Left ventricle myocardium superior (tissue), 1 donor: ENCODE measurements at regions not wholly inside any gene's neighbourhood (a gene's known extent, or its start where the extent isn't known, plus 50 kb on each side); places are given as distances from the start of the nearest gene placed in this dataset.

Experiments used
- ATAC-seq: fragments of 200-7000 bp; cut with Tn5 transposase; one replicate; pipeline ENCODE4 v1.9.1; 2020; ENCODE audit warnings: mild to moderate bottlenecking, moderate library complexity
- DNase-seq: peaks from one replicate; pipeline ENCODE4 v3.0.0-alpha.2; 2020
- intact Hi-C: fragments of 100-400 bp; cut with micrococcal nuclease; formaldehyde crosslinking; loops from one replicate; pipeline ENCODE4 v1.11.0; 2022
- donor health status: DM: no; HTN: yes; CAD: no; lungs with severe emphysema.

GRCh38 chr18:77487951-77488740 lies 238.5 kb downstream of the GALR1 start:
- DNase-seq (no peak), ATAC-seq (no peak)
- intact Hi-C loops = no loop called here

DNA sequence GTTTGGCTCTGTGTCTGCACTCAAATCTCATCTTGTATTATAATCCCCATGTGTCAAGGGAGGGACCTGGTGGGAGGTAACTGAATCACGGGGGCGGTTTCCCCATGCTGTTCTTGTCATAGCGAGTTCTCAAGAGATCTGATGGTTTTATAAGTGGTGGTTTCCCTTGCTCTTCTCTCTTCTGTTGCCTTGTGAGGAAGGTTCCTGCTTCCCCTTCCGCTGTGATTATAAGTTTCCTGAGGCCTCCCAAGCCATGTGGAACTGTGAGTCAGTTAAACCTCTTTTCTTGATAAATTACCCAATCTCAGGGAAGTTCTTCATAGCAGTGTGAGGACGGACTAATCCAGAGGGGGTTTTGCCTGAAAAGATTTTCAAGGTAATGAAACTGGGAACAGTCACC lies 245.4 kb downstream of the GALR1 start:
- no peak for DNase-seq
- intact Hi-C loops = no loop called here
- ATAC-seq = no peak

GRCh38 chr18:77495982-77496690 lies 246.5 kb downstream of the GALR1 start:
- DNase-seq = no peak
- peak; percentile 31 for ATAC-seq
- intact Hi-C loops = no loop called here

GRCh38 chr18:77501266-77501665 lies 251.6 kb downstream of the GALR1 start:
- ATAC-seq = no peak
- no peak for DNase-seq
- intact Hi-C loops = no loop called here

- no peak for DNase-seq
- no peak for ATAC-seq
- intact Hi-C loops = no loop called here
These were observed 255.9 kb downstream of the GALR1 start for GRCh38 chr18:77505499-77505898.

DNA sequence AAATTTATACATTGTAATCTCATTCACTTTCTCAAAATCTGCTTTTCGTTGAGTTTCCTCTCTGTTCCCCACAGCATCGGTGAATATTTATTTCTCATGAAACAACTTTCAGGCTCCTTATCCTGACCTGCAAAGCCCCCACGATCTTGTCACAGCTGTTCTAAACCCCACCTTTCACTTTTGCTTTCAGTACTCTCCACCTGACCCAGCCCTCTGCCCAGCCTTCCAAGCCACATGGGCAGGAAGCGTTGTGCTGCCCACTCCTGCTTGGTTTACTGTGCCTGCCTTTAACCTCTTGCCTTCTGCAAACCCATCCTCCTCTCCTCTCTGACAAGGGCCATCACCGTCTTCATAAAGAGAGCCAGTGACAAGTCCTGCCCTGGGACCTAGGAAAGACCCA lies 262.5 kb downstream of the GALR1 start:
- intact Hi-C loops = no loop called here
- DNase-seq (no peak), ATAC-seq (no peak)

GRCh38 chr18:77517901-77518300 lies 268.3 kb downstream of the GALR1 start:
- ATAC-seq (no peak), DNase-seq (peak; percentile 20)
- intact Hi-C loops = no loop called here

GRCh38 chr18:77520767-77521166 lies 271.1 kb downstream of the GALR1 start:
- intact Hi-C loops = no loop called here
- ATAC-seq (no peak), DNase-seq (no peak)

GRCh38 chr18:77522051-77522675 lies 272.5 kb downstream of the GALR1 start:
- ATAC-seq = peak; percentile 84
- intact Hi-C loops = no loop called here

GRCh38 chr18:77524909-77525308 lies 275.3 kb downstream of the GALR1 start:
- intact Hi-C loops = no loop called here
- ATAC-seq (no peak), DNase-seq (no peak)

More at GRCh38 chr18:77522051-77522675, 272.5 kb downstream of the GALR1 start:
- DNase-seq = no peak

DNA sequence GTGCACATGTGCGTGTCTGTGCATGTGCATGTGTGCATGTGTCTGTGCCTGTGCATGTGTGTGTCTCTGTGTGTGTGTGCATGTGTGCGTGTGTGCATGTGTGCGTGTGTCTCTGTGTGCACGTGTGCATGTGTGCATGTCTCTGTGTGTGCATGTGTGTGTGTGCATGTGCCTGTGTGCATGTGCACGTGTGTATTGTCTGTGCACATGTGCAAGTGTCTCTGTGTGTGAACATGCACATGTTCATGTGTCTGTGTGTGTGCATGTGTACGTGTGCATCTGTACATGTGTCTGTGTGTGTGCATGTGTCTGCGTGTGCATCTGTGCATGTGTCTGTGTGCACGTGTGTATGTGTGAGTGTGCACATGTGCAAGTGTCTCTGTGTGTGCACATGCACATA lies 277.3 kb downstream of the GALR1 start:
- intact Hi-C loops = no loop called here
- ATAC-seq (no peak), DNase-seq (no peak)

DNA sequence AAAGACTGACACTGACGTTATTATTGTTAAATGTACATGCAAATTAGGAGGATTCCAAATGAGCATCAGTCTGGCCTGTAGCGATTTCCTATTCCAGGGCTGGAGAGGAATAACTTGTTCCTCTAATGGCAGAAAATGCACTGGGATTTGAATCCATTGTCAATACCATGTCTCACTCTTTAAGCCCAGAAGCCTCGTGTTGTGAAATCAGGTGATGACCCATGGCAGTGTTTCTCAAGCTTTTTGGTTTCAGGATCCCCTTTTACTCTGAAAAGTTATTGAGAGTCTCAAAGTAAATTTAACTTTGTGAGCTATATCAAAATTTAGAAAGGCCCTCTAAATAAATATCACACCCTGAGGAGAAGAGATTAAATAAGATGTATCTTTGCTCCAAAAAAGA lies 279.2 kb downstream of the GALR1 start:
- no peak for ATAC-seq
- intact Hi-C loops = no loop called here
- DNase-seq = no peak

DNA sequence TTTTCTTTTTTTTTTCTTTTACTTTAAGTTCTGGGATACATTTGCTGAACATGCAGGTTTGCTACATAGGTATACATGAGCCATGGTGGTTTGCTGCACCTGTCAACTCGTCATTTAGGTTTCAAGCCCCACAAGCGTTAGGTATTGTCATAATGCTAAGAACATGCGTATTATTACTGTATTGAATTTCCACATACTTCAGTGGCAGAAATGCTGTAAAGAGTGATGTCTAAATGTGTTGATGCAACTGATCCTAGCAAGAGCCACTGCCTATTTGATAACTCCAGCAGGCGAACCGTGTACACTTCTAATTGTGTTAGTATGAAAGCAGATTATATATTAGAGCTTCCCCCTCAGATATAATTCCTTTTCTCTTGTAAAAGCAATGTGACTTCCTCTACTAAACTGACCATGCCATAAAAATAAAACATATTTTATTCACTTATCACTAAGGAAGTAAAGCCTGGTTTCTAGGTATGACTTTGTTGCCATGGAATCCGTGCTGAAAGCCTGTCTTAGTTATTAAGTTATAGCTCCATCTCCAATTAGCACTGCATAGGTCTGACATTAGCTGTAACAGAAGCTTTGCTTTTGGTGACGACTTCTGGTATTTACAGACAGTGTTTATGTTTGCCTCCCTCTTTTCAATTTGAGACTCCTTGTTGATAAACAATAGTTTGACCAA lies 280.0 kb downstream of the GALR1 start:
- intact Hi-C loops = no loop called here
- no peak for DNase-seq
- ATAC-seq = no peak

DNA sequence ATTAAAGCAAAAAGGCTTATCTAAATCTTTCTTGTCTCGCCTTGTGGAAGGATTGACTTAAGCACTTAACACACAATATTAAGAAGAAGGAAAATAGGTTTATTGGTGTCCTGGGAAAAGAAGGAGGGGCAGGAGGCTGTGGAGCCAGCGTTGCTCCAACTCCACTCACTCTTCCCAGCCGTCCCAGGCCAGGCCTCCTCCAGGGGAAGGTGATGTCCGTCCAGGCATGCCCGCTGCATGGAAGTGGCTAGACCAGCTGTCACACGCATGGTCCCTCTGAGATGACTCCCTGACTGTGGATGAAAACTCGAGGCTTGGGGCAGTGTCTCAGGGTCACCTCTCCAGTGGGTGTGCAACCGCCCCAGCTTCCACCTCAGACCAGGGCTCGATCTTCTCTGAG lies 281.1 kb downstream of the GALR1 start:
- intact Hi-C loops = no loop called here
- ATAC-seq (no peak), DNase-seq (no peak)

DNA sequence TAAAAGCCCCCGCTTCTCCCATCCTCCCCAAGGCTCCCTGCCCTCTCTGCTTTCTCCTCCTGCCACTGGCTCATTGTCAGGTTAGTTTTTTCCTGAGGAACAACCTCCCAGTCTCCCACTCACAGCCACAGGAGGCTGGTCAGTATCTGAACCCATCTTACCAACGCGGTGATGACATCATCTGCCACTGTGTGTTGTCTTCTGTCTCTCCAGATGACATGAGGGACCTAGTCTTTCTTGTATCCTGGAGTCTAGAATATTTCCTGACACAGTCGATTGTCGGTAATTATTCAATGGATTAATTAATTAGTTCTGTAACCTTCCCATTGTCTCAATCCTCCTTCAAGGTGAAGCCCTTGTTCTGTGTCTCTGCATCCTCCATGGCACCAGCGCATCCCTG lies 290.2 kb downstream of the GALR1 start:
- intact Hi-C loops = no loop called here
- ATAC-seq = no peak
- DNase-seq = no peak

DNA sequence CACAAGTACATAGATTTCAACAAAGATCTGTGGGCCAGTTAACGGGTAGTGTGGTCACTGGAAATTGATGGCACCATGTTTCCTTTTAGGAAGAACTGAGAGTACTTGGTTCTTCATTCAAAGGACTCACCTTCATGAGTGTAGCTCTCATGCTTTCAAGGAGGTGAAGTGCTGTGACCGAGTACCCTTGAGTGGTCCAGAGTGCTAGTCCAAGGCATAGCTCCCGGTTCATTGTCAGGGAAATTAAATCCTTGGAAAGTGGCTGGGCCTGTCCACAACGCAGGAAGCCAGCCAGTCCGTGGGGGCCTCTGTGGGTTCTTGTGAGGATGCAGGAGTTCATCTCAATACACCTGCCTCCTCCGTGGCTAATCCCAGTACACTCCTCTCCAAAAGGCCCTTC lies 295.1 kb downstream of the GALR1 start:
- intact Hi-C loops = no loop called here
- DNase-seq (no peak), ATAC-seq (no peak)

DNA sequence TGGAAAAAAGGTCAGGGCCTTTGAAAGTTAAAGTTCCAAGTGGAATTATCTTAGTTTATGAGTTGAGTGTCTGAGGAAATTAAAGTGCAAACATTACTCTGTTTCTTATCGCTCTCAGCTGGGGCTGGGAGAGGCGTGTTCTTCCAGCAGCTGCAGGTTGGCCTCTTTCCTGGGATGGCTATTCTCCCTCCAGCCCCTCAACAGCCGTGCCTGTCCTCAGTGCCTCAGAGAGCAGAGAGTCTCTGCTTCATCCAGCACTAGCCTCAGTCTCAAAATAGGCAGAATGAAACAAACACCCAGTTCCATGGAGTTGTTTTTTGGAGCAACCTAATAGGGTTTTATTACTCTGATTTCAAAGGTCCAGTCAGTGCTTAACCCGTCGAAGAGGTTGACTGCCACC lies 298.1 kb downstream of the GALR1 start:
- DNase-seq (peak; percentile 64), ATAC-seq (peak; percentile 96)
- intact Hi-C loops = no loop called here

GRCh38 chr18:77548790-77549420 lies 299.3 kb downstream of the GALR1 start:
- DNase-seq (peak; percentile 39), ATAC-seq (peak; percentile 19)
- intact Hi-C loops = no loop called here

DNA sequence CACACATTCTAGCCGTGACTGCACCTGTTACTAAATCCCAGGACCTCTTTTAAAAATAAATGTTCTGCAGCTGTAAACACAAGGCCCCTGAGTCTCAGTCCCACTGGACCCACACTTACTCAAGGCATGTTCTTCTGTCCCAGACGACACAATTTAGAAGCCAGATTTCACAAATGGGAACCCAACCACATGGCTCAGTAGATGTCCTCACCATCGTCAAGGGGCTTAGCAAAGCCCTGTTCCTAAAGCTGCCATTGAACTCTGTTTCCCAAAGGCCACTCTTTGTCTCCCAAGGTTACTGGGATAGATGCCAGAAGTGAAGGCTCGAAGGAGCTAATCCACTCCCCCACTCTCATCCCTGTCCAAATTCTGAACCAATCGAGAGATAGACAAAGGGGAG lies 301.0 kb downstream of the GALR1 start:
- intact Hi-C loops = no loop called here
- no peak for DNase-seq
- ATAC-seq = peak; percentile 80
